SK-N-DZ (cell line): ENCODE measurements at regions not wholly inside any gene's neighbourhood (a gene's known extent, or its start where the extent isn't known, plus 50 kb on each side); places are given as distances from the start of the nearest gene placed in this dataset.
A peak's percentile ranks its signal among the peaks of the same experiment; 100 is the strongest.
"Not testable (repeated sequence)": the region's sequence is repeated elsewhere in the genome, so short reads cannot be mapped to it uniquely, and the experiment has no call there.

Source experiments
- DNase-seq: peaks from one replicate; pipeline ENCODE4 v3.0.0-alpha.2; 2015; ENCODE audit warnings: low spot score

- peak; percentile 24 for DNase-seq
Observed at GRCh38 chr12:82300611-82301010, 57.6 kb downstream of the CCDC59 start.

GRCh38 chr12:82299319-82300025 is 58.7 kb downstream of the CCDC59 start:
- no peak for DNase-seq

GRCh38 chr12:82290415-82290814 is 67.8 kb downstream of the CCDC59 start:
- no peak for DNase-seq

- not testable (repeated sequence) for DNase-seq
Observed at GRCh38 chr12:82281335-82281734, 76.9 kb downstream of the CCDC59 start.

GRCh38 chr12:82279536-82280058 is 78.6 kb downstream of the CCDC59 start:
- DNase-seq: no peak

- no peak for DNase-seq
Observed at GRCh38 chr12:82277582-82277981, 80.6 kb downstream of the CCDC59 start.

- no peak for DNase-seq
Observed at GRCh38 chr12:82242729-82243128, 115.5 kb downstream of the CCDC59 start.

- no peak for DNase-seq
Observed at GRCh38 chr12:82225871-82226270, 132.3 kb downstream of the CCDC59 start.

- no peak for DNase-seq
Observed at GRCh38 chr12:82223426-82223825, 134.8 kb downstream of the CCDC59 start.

- DNase-seq: no peak
Observed at GRCh38 chr12:82216475-82216874, 141.7 kb downstream of the CCDC59 start.

GRCh38 chr12:82213761-82214160 is 144.4 kb downstream of the CCDC59 start:
- no peak for DNase-seq

GRCh38 chr12:82210882-82211281 is 147.3 kb downstream of the CCDC59 start:
- DNase-seq: no peak

- no peak for DNase-seq
Observed at GRCh38 chr12:82209533-82209932, 148.7 kb downstream of the CCDC59 start.

- no peak for DNase-seq
Observed at GRCh38 chr12:82207556-82207955, 150.6 kb downstream of the CCDC59 start.

- no peak for DNase-seq
Observed at GRCh38 chr12:82203086-82203485, 155.1 kb downstream of the CCDC59 start.

GRCh38 chr12:82187595-82187994 is 170.6 kb downstream of the CCDC59 start:
- DNase-seq: no peak

- no peak for DNase-seq
Observed at GRCh38 chr12:82187011-82187410, 171.2 kb downstream of the CCDC59 start.

GRCh38 chr12:82186282-82186681 is 171.9 kb downstream of the CCDC59 start:
- no peak for DNase-seq

GRCh38 chr12:82184844-82185243 is 173.3 kb downstream of the CCDC59 start:
- DNase-seq: no peak

GRCh38 chr12:82182601-82183190 is 175.5 kb downstream of the CCDC59 start:
- no peak for DNase-seq

GRCh38 chr12:82176761-82177490 is 181.3 kb downstream of the CCDC59 start:
- no peak for DNase-seq

GRCh38 chr12:82176026-82176425 is 182.2 kb downstream of the CCDC59 start:
- no peak for DNase-seq

GRCh38 chr12:82174936-82175335 is 183.3 kb downstream of the CCDC59 start:
- no peak for DNase-seq
